Esophagus (tissue), 2 donors: ENCODE measurements at regions not wholly inside any gene's neighbourhood (a gene's known extent, or its start where the extent isn't known, plus 50 kb on each side); places are given as distances from the start of the nearest gene placed in this dataset.

Experiments used
- H3K27ac ChIP-seq, 2 donors: one replicate each; pipeline ENCODE4 v1.5.1; 2013; ENCODE audit warnings: low read depth in 2 of 2, mild to moderate bottlenecking in 2 of 2, inconsistent platforms in 1 of 2, low read length in 1 of 2, moderate library complexity in 1 of 2
- H3K27me3 ChIP-seq, 2 donors: one replicate each; pipeline ENCODE4 v1.6.1; 2013; ENCODE audit warnings: low read length in 2 of 2, control low read depth in 1 of 2, mild to moderate bottlenecking in 1 of 2; ENCODE audit not compliant: insufficient read depth in 2 of 2, control insufficient read depth in 1 of 2
- H3K36me3 ChIP-seq, 2 donors: one replicate each; pipeline ENCODE4 v1.6.1; 2013; ENCODE audit warnings: low read length in 1 of 2; ENCODE audit not compliant: control insufficient read depth in 2 of 2, insufficient read depth in 2 of 2
- H3K4me1 ChIP-seq, 2 donors: one replicate each; pipeline ENCODE4 v1.6.1; 2013; ENCODE audit warnings: low read length in 1 of 2; ENCODE audit not compliant: control insufficient read depth in 2 of 2, insufficient read depth in 2 of 2
- H3K4me3 ChIP-seq, 2 donors: one replicate each; pipeline ENCODE4 v1.5.1; 2013; ENCODE audit warnings: low read length in 2 of 2, mild to moderate bottlenecking in 2 of 2, low read depth in 1 of 2, moderate library complexity in 1 of 2
- H3K9me3 ChIP-seq, 2 donors: one replicate each; pipeline ENCODE4 v1.6.1; 2013; ENCODE audit warnings: mild to moderate bottlenecking in 2 of 2, low read depth in 1 of 2, low read length in 1 of 2, moderate library complexity in 1 of 2; ENCODE audit not compliant: control insufficient read depth in 2 of 2, insufficient read depth in 1 of 2
- WGBS, 2 donors: extraction: QIAGEN DNeasy Blood & Tissue Kit; methylation state at CpG; one replicate each; pipeline ENCODE4 v1.1.7; 2013; 5-methylcytosine and 5-hydroxymethylcytosine counted together
- donor health status: healthy with polysubstance abuse.
- donor health status: Bipolar disorder and iron deficiency.

DNA sequence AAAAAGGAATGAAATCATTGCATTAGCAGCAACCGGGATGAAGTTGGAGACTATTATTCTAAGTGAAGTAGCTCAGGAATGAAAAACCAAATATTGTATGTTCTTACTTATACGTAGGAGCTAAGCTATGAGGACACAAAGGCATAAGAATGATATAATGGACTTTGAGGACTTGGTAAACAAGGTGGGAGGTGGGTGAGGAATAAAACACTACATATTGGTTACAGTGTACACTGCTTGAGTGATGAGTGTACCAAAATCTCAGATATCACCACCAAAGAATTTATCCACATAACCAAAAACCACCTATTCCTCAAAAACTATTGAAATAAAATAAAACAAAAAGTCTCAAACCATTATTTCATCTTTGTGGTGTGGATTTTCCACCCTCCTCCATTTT, 593.5 kb downstream of the TENT5A start:
- Histone ChIP-seq H3K27me3 (no peaks in the 10 kb centered on the region), H3K4me1 (no peaks in the 10 kb centered on the region), H3K9me3 (no peaks in the 10 kb centered on the region), H3K27ac (no peak overlapping the region), H3K4me3 (no peak overlapping the region), H3K36me3 (no peaks in the 10 kb centered on the region)
- WGBS, 2 donors: 65 to 76% methylated on average over 2 of the region's 2 CpGs

GRCh38 chr6:81148751-81149150, 603.7 kb downstream of the TENT5A start:
- Histone ChIP-seq H3K27ac (no peak overlapping the region), H3K4me1 (no peaks in the 10 kb centered on the region), H3K4me3 (no peak overlapping the region), H3K27me3 (no peaks in the 10 kb centered on the region), H3K9me3 (peaks cover 0 to under 1% of the 10 kb centered on the region in 2 donors), H3K36me3 (no peaks in the 10 kb centered on the region)
- 65 to 66% methylated on average over 3 of the region's 3 CpGs for WGBS, 2 donors

GRCh38 chr6:81145506-81145905, 607.0 kb downstream of the TENT5A start:
- no peaks in the 10 kb centered on the region for H3K9me3 ChIP-seq
- WGBS, 2 donors: 52 to 65% methylated on average over 2 of the region's 2 CpGs
- no peaks in the 10 kb centered on the region for H3K4me1 ChIP-seq
- no peaks in the 10 kb centered on the region for H3K27me3 ChIP-seq
- H3K27ac ChIP-seq: no peak overlapping the region
- H3K36me3 ChIP-seq: no peaks in the 10 kb centered on the region
- H3K4me3 ChIP-seq: no peak overlapping the region

DNA sequence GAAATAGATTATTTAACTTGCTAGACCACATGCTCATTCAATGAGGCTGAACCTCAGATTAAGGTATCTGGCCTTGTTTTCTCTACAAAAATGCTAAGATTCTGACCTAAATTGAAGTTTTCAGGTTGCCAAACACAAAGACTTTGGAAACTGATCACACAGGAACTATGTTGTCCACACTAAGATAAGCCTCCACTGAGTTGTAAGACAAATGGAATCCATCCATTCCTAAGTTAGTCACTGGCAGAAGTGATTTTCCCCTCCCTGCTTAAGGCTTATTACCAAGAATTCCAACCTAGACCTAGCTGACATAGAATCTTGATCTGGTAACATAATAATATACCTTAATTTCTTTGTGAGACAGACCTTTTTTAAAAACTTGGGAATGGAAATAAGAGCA, 608.1 kb downstream of the TENT5A start:
- no peaks in the 10 kb centered on the region for H3K9me3 ChIP-seq
- no peaks in the 10 kb centered on the region for H3K27me3 ChIP-seq
- H3K4me1 ChIP-seq: no peaks in the 10 kb centered on the region
- no peak overlapping the region for H3K27ac ChIP-seq
- H3K36me3 ChIP-seq: no peaks in the 10 kb centered on the region
- no peak overlapping the region for H3K4me3 ChIP-seq

- Histone ChIP-seq H3K27me3 (no peaks in the 10 kb centered on the region), H3K36me3 (no peaks in the 10 kb centered on the region), H3K4me1 (no peaks in the 10 kb centered on the region), H3K9me3 (peaks cover 0 to 4% of the 10 kb centered on the region in 2 donors), H3K27ac (no peak overlapping the region), H3K4me3 (no peak overlapping the region)
- 79 to 84% methylated on average over 5 of the region's 5 CpGs for whole genome bisulfite sequencing, 2 donors
Observed at GRCh38 chr6:81138236-81138635, 614.2 kb downstream of the TENT5A start.

GRCh38 chr6:81130969-81131368, 621.5 kb downstream of the TENT5A start:
- WGBS, 2 donors: 51 to 58% methylated on average over 1 of the region's 1 CpG
- Histone ChIP-seq H3K27me3 (no peaks in the 10 kb centered on the region), H3K36me3 (no peaks in the 10 kb centered on the region), H3K4me3 (no peak overlapping the region), H3K27ac (no peak overlapping the region), H3K9me3 (peaks cover 0 to 2% of the 10 kb centered on the region in 2 donors), H3K4me1 (no peaks in the 10 kb centered on the region)

DNA sequence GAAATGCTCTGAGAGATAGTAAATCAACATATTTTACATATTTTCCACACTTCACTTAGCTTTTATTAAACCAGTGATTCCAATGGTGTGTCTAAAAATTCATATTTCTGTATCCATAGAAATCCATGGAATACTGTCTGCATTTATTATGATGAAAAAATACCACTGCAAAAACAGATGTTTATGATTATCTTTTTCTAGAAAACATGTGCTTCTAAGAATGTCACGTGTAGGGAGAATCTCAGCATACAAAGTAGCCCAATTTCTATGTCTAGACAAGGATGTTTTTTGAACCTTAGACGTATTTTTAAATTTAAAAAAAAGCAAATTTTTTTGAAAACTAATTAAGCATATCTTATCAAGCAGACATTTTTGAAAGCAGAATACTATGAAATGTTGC, 622.4 kb downstream of the TENT5A start:
- H3K36me3 ChIP-seq: no peaks in the 10 kb centered on the region
- H3K27ac ChIP-seq: no peak overlapping the region
- no peaks in the 10 kb centered on the region for H3K4me1 ChIP-seq
- no peaks in the 10 kb centered on the region for H3K27me3 ChIP-seq
- WGBS, 2 donors: 62 to 68% methylated on average over 2 of the region's 2 CpGs
- H3K9me3 ChIP-seq: peaks cover 0 to 2% of the 10 kb centered on the region in 2 donors
- H3K4me3 ChIP-seq: no peak overlapping the region

DNA sequence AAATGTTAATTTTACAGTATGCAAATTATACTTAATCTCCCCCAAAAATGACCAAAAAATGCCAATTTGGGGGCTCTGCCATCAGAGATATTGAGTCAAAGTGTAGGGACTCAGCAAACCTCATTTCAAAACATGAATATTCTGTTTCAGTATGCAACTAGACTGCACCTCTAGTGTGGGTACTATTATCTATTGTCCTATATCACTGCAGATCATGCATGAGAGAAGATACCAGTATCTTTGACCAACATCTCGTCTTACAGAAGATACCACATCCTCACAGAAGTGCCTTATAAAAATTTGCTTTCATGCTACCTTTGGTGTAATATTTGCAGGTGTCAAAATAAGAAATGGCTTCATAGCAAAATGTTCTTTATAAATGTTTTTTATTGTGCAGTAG, 623.8 kb downstream of the TENT5A start:
- H3K9me3 ChIP-seq: peaks cover 0 to 2% of the 10 kb centered on the region in 2 donors
- WGBS, 2 donors: 57 to 58% methylated on average over 1 of the region's 1 CpG

DNA sequence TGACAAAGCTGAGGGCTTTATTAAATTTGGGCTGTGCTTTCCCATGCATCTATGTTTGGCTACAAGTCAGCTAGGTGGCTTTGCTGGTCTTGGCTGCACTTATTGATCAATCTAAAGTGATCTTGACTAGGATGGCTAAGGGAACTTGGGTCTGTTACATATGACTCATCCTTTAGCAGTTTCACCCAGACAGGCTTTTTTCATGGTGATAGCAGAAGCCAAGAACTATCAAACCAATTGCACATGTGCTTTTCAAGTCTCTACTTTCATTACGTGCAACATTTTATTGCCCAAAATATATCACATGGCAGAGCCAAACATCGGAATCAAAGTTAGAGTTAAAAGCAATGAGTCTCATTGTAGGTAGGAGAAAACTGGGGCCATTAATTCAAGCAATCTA, 626.3 kb downstream of the TENT5A start:
- WGBS, 2 donors: 81 to 90% methylated on average over 2 of the region's 2 CpGs
- Histone ChIP-seq H3K9me3 (peaks cover 0 to 2% of the 10 kb centered on the region in 2 donors), H3K27me3 (no peaks in the 10 kb centered on the region), H3K36me3 (no peaks in the 10 kb centered on the region), H3K4me3 (no peak overlapping the region), H3K27ac (no peak overlapping the region), H3K4me1 (no peaks in the 10 kb centered on the region)

More for the DNA sequence above, 623.8 kb downstream of the TENT5A start:
- Histone ChIP-seq H3K27me3 (no peaks in the 10 kb centered on the region), H3K27ac (no peak overlapping the region), H3K4me3 (no peak overlapping the region), H3K36me3 (no peaks in the 10 kb centered on the region), H3K4me1 (no peaks in the 10 kb centered on the region)

DNA sequence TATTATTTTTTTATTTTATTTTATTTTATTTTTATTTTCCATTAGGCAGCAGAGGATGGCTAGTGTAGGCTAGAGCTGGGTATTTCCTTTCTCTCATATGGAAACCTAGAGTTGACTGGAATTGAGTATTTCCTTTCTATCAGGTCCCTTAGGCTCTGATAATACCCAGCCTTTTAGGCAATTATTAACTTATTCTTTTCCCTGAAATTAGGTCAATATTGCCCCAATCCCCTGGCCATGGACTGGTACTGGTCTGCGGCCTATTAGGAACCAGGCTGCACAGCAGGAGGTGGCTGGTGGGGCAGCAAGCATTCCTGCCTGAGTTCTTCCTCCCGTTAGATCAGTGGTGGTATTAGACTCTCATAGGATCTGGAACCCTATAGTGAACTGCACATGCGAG, 632.2 kb downstream of the TENT5A start:
- Histone ChIP-seq H3K9me3 (peaks cover 0 to 4% of the 10 kb centered on the region in 2 donors), H3K27me3 (no peaks in the 10 kb centered on the region), H3K27ac (no peak overlapping the region), H3K4me3 (no peak overlapping the region), H3K4me1 (no peaks in the 10 kb centered on the region), H3K36me3 (no peaks in the 10 kb centered on the region)
- 89 to 92% methylated on average over 3 of the region's 3 CpGs for WGBS, 2 donors
